Skin of body (tissue), 1 donor: ENCODE measurements at regions not wholly inside any gene's neighbourhood (a gene's known extent, or its start where the extent isn't known, plus 50 kb on each side); places are given as distances from the start of the nearest gene placed in this dataset.
"Not testable (repeated sequence)": the region's sequence is repeated elsewhere in the genome, so short reads cannot be mapped to it uniquely, and the experiment has no call there.

ENCODE experiments used
- DNase-seq: peaks from one replicate; lab custom pipeline; 2025; lab: John Stamatoyannopoulos, UW

DNA sequence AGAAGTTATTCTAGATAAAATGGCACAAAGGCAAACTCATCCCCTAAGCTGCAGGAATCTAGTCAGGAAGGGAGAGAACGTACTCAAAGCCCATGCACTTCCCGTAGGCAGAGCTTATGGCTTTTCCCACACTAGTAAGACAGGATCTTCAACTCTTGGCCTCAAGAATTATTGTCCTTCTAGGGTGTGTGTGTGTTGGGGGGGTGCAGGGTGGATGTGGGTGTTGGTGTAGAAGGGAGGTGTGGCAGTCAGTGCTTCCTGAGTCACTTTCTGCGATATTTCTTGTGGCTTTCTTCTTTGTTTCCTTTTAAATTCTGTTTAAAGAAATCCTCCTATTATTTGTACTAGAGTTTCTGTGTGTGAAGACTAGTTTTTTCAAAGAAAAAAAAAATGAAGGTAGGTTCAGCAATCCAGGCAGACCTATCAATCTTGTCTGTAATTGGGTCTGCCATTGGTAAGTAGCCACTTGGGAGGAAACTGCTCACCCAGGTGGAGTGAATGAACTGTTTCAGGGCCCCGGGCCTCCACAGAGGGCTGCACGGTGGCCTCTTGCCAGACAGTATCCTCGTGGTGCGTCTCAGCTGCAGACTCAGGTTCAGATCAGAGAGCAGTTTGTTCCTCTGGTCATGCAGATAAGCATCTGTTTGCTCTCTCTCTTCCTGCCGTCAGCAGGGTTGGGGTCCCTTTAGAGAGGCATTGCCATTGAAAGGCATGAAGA is 131.9 kb downstream of the NPR3 start:
- DNase-seq: no peak

DNA sequence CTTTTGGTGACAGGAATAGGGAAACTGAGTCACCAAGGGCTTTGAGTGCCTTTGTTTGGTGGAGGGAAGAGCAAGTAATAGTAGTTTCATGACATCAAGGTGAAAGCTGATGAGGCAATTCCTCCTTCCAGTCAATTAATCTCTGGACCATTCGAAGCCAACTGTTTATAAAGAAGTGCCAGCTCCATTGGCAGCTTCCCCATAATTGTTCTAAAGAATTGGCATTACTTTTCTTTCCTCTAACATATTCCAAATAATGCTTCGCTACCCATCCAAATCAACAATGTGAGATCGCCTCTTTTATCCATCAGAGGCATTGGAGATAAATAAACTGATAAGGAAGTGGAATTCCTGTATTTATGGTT is 132.4 kb downstream of the NPR3 start:
- DNase-seq: no peak

DNA sequence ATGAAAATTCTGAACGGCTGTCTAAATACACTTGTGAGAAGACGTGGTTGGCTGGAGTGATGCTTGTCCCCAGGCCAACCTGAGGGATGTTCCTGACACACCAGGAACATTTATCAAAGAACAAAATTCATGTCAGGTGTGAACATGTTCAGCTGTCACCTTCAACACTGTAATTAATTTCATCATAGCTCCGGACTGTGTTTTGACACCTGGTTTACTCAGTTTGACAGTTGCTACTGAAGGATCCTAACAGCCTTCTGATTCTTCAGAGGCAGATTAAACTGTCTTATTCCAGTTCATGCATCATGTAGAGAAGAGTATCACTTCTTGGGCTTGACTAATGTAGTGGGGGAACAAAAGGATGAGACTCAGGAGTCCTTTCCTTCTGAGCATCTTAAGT is 134.1 kb downstream of the NPR3 start:
- DNase-seq: no peak

DNA sequence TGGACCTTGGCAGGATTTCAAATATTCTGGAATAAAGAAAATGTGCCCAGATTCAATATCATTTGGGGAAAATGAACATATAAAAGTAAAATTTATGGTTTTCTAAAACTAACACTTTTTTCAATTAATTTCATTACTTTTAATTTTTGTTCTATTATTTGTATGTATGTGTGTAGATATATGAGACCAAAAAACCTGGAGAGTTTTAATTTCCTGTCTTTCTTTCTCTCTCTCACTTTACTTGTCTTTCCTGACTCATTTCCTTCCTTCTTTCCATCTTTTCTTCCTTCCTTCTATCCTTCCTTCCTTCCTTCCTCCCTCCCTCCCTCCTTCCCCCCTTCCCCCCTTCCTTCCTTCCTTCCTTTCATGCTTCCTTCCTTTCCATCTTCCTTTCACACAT is 137.0 kb downstream of the NPR3 start:
- DNase-seq: no peak

DNA sequence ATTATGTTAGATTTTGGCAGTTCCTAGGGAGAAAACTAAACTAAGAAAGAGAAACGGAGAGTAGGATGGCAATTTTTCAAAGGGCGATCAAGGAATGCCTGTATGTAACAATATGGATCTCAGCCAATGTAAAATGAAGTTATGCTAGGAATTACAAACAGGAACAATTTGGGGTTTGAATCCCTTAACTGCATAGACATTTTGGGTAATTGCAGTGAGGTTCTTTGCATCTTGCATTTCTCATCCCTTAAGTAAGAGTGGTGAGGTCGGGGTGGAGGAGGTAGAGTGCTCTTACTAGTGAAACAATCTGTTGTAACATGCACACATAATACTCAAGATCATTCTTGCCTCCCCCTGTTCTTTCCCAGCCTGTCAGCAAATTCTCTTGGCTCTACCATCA is 137.6 kb downstream of the NPR3 start:
- no peak for DNase-seq

DNA sequence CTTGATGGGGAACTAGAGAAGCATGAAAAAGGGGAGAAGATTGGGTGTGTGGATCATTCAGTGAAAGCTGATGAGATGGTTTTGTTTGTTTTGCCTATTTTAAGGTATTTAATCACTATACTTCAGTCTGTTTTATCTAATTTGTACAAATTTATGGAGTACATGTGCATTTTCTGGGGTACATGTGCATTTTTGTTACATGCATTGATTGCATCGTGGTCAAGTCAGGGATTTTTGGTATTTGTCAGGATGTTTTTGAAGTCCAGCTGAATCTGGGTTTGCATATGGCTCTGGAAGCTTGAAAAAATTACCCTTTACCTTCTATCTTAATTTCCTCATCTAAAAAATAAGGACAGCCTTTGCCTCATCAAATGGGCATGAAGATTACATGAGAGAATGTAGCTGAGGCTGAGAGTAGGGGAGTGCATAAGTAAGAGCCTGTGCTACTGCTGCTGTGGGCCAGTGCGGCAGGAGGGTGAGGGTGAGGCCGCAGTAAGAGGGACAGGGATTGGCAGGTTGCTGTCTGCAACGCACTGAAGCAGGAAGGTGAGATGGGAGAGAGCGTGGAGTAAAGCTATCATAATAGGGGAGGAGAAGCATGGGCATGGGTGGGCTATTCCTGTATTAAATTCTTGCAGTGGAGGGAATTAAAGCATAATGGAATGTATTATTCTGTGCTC is 139.8 kb downstream of the NPR3 start:
- DNase-seq: no peak

DNA sequence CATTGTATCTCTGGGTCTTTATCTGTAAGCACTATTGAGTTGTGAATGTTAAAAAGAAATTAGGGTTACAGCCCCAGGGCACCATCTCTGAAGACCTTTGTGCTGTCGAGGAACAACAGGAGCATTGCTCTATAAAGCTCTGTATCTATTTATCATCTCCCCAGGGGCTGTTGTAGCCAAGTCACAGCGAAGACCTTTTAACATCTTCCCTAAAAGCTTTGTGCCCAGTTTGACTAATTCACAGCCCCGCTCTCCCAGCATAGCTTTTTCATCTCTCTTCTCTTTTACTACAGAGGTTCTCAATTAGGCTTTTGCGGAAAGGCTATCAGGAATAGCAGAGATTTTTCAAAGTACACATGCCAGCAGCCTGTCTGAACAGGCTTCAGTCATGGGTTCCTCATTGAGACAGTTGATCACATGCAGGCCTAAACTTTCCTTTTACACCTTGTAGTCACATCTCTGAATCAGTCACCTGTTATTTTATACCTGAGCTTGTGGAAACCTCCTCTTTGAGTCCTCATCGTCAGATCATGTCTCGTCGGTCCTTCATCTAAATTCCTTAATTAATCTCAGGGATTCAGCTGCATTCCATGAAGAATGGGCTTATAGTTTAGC is 140.5 kb downstream of the NPR3 start:
- no peak for DNase-seq

DNA sequence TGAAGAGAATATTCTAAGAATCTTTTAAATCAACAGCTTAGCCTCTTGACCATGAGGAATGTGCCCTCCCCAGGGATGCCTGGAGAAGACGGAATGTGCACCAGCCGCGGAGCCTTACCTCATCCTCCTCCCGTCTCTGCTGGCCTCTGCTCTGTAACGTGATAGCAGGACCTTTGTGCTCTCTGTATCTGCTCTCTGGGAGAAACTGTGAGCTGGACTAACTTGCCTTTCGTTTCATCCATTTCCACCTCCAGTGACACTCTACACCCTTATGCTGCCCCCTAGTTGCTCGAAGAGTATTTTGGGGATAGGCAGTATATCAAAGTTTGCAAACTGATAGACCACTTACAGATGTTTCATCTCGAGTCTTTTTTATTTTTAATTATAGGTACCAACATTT is 141.4 kb downstream of the NPR3 start:
- DNase-seq: no peak

DNA sequence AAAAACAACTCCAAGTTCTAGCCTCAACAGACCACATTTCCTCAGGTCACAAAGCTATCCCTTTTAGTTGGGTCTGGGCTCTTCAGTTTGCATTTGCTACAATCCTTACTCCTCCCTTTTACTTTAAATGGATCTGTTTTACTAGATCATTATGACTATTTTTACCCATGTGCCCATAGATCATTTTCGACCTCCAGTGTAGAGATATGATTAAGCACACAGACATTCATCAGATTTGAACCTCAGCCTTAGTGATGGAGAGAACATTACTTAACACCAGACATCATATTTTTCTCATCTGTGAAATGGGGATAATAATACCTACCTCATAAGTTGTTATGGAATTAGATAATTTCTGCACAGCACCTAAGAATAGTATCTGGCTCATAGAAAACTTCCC is 141.9 kb downstream of the NPR3 start:
- DNase-seq: no peak

DNA sequence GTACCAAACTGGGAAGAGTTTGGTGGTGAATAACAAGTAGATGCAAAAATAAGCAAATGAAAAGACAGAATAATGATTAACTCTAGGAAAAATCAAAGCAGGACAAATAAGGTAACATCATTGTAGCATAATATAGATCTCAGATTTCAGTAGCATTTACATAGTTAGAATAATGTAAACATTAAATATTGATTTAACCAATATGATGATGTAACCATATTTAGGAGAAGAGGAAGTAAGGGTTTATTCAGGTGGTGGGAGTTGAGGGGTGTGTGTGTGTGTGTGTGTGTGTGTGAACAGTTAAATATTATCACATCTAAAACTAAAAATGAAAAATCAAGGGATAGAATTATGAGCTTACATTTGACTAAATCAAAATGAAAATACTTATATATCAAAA is 143.4 kb downstream of the NPR3 start:
- no peak for DNase-seq

DNA sequence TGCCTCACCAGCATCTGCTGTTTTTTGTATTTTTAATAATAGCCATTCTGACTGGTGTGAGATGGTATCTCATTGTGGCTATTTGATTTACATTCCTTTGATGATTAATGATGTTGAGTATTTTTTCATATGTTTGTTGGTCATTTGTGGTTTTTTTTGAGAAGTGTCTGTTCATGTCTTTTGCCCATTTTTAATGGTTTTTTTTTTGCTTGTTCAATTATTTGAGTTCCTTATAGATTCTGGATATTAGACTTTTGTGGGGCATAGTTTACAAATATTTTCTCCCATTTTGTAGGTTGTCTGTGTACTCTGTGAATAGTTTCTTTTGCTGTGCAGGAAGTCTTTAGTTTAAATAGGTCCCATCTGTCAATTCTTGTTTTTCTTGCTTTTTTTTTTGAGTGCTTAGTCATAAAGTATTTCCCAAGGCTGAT is 148.1 kb downstream of the NPR3 start:
- DNase-seq: no peak

DNA sequence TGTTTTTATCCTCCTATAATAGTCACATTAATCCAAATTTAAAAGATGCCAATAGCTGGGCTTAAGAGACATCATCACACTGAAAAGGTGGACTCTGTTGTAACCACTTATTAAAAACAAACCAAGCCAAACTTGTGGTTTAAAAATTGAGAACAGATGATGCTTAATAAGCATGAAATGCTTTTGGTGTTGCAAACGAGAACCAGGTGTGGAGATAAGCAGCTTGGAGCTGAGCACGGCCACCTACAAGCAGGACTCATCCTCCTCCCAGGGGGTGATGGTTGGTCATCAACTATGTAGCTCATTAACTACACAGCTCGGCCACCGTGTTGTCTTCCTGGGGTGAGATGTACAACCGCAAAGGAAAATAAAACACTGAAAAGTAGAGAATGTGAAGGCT is 154.4 kb downstream of the NPR3 start:
- no peak for DNase-seq

DNA sequence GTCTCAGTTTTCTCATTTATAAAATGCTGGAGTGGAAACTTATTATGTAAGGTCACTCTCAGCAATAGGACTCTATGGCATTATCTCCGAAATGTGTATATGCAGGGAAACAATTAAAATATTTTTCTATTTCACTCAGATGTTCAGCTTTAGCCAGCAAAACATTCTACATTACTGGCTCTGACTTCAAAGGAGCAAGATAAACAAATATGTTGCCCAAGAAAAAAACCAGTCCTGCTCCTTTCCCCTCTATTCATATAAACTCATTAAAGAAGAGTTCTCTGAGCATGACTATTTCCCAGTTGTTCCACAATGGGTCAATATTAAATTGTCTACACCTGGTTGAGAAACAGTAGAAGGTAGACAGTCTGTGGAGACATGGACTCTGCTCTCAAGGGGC is 155.0 kb downstream of the NPR3 start:
- no peak for DNase-seq

DNA sequence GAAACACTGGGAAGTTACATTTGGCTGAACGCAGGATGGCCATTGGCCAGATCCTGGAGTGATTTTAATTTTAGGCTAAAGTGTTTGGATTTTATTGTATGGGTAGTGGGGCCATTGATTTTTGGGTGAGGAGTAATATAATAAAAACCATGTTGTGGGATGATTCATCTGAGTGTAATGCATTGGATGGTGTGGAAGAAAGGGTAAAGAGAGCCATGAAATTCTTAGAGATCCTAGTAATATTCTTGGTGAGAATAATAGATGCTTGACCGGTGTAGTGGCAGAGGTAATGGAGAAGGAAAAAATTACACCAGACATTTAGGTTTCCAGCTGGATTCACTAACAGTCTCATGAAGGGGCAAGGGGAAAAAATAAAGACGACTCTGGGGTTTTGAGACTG is 158.1 kb downstream of the NPR3 start:
- no peak for DNase-seq

DNA sequence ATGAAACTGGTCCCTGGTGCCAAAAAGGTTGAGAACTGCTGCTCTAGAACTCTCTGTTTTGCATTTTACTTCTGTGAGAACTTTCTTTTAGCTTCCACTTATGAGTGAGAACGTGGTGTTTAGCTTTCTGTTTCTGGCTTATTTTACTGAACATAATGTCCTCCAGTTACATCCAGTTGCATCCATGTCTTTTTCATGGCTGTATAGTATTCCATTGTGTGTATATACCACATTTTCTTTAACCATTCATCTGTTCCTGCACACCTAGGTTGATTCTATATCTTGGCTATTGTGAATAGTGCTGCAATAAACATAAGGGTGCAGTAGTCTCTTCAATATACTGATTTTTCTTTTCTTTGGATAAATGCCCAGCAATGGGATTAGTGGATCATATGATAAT is 165.7 kb downstream of the NPR3 start:
- no peak for DNase-seq

DNA sequence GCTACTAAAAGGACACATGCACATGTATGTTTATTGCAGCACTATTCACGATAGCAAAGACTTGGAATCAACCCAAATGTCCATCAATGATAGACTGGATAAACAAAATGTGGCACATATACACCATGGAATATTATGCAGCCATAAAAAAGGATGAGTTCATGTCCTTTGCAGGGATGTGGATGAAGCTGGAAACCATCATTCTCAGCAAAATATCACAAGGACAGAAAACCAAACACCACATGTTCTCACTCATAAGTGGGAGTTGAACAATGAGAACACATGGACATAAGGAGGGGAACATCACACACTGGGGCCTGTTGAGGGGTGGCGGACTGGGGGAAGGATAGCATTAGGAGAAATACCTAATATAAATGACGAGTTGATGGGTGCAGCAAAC is 168.2 kb downstream of the NPR3 start:
- not testable (repeated sequence) for DNase-seq

DNA sequence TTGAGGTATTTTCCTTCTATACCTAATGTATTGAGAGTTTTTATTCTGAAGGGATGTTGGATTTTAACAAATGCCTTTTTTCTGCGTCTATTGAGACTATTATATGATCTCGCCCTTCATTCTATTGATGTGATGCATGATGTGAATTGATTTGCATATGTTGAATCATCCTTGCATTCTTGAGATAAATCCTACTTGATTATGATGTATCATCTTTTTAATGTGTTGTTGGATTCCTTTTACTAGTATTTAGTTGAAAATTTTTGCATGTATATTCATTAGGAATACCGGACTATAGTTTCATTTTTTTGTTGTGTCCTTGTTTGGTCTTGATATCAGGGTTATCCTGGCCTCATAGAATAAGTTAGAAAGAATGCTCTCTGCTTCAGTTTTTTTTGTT is 169.7 kb downstream of the NPR3 start:
- no peak for DNase-seq

DNA sequence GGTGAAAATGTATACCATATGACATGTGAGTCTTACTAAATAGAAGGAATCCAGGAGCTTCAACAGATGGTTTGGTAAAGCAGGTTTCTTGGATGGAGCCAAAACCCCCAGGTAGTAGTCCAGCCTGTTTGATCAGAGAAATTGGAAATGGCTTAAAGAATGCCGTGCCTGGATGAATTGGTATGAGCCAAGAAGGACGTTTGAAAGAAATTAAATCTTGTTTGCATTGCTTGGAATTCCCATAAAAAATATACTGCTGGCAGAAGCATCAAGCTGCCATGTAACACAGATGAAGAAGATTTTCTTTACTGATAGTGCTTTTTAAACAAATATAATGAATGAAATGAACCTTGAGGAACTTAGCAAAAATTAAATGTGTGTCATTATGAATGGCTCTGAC is 176.3 kb downstream of the NPR3 start:
- DNase-seq: no peak

DNA sequence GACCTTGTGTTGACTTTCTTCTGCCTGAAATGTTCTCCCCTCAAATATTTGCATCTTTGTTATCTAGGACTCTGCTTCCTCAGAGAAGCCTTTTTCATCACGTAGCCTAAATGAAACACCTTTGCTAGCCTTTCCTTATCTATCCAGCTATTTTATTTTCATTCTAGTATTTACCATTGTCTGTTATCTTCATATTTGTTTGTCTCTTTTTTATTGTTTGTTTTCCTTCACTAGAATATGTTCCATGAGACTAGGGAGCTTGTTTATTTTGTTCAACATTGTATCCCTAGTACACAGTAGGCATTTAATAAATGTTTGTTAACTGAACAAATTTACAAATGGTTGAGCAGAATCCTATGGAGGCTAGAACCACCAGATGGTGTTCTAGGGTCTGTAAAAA is 178.0 kb downstream of the NPR3 start:
- no peak for DNase-seq

DNA sequence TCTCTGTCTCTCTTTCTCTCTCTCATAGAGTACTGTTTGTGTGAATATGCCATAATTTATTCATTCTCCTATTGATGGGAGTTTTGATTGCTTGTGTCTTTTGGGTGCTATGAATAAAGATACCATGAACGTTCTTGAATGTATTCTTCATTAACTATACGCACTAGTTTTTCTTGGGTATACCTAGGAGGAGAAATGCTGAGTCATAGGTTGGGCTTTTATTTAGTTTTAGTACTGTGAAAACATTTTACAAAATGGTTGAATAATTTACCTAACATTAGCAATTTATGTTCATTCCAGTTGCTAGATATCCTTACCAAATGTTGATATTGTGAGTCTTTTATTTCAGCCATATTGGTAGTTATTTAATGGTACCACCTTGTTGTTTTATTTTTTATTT is 192.5 kb downstream of the NPR3 start:
- DNase-seq: no peak

DNA sequence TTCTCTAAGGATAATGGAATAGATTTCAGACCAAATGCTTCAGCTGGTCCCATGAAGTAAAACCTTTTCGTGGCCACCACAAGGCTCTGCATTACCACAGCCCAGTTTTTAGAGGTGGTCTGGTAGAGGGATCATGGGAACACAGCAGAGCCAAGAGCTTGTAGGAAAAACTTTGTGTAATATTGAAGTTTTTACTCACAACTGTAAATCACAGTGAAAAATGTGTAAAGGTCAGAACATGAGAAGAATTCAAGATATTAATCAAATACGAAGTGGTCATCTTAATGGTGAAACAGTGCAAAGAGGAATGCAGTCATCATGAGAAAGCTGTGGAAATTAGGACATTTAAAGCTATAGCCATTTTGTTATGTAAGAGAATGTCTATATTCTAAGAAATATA is 197.5 kb downstream of the NPR3 start:
- DNase-seq: no peak

DNA sequence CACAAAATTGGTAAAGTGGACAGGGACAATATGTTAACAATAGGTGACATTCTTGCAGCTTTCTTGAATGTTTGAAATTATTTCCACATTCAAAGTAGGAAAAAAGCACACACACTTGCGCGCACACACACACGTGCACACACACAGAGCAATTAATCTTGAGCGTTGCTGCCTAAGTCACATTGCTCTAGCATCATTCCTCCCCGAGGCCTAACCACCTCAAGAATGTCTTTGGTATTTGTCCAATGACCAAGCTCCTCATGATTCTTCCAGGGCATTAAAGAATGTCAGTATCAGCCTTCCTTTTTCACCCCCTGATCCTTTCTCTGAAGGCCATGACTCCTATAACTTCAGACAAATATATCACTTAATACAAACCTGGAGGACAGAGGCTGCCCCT is 198.1 kb downstream of the NPR3 start:
- DNase-seq: no peak

DNA sequence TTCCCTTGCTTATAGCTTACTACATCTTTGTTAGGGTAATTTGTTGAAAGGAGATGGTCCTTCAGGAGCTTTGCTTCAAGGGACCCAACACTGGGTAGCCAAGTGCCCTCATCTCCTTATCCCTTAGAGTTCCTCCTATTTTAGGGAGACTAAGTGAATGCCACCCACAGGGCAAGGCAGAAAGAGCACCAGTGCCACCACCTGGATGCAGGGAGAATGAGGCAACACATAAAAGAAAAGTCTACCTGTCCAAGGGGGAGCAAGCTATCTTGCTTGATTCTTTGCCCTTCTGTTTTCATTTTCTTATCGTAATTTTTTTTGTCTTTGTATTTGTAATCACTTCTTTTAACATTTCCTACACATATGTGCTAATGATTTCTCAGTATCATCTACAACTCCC is 205.5 kb downstream of the NPR3 start:
- no peak for DNase-seq
